Mammary epithelial cell (primary cell): ENCODE measurements at regions not wholly inside any gene's neighbourhood (a gene's known extent, or its start where the extent isn't known, plus 50 kb on each side); places are given as distances from the start of the nearest gene placed in this dataset.
"Not testable (repeated sequence)": the region's sequence is repeated elsewhere in the genome, so short reads cannot be mapped to it uniquely, and the experiment has no call there.

Experiments
- EZH2 ChIP-seq: IDR thresholded peaks from 2 replicates; pipeline ENCODE4 v1.6.1; 2012; ENCODE audit warnings: low read length, inconsistent platforms, borderline replicate concordance
- TF ChIP-seq, protein P1 (sequence below), 2 donors: IDR thresholded peaks in 1 of 2; conservative IDR thresholded peaks in 1 of 2; 2 replicates each; pipeline ENCODE4 v1.5.1; 2011 to 2012; ENCODE audit warnings: inconsistent platforms in 2 of 2, low read length in 2 of 2, mild to moderate bottlenecking in 2 of 2, control low read depth in 1 of 2, low read depth in 1 of 2; ENCODE audit not compliant: insufficient read depth in 1 of 2; ENCODE audit errors: extremely low read depth in 1 of 2

DNA sequence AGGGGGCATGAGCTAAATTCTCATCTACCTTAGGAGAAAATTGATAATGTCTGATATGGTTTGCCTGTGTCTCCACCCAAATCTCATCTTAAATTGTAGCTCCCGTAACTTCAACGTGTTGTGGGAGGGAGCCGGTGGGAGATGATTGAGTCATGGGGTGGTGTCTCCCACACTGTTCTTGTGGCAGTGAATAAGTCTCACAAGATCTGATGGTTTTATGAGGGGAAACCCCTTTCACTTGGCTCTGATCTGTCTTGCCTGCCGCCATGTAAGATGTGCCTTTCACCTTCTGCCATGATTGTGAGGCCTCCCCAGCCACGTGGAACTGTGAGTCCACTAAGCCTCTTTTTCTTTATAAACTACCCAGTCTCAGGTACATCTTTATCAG is 142.1 kb upstream of the ERG start:
- TF ChIP-seq, protein P1, sequence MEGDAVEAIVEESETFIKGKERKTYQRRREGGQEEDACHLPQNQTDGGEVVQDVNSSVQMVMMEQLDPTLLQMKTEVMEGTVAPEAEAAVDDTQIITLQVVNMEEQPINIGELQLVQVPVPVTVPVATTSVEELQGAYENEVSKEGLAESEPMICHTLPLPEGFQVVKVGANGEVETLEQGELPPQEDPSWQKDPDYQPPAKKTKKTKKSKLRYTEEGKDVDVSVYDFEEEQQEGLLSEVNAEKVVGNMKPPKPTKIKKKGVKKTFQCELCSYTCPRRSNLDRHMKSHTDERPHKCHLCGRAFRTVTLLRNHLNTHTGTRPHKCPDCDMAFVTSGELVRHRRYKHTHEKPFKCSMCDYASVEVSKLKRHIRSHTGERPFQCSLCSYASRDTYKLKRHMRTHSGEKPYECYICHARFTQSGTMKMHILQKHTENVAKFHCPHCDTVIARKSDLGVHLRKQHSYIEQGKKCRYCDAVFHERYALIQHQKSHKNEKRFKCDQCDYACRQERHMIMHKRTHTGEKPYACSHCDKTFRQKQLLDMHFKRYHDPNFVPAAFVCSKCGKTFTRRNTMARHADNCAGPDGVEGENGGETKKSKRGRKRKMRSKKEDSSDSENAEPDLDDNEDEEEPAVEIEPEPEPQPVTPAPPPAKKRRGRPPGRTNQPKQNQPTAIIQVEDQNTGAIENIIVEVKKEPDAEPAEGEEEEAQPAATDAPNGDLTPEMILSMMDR (conservative IDR thresholded peaks at IDR 0.05 in 1 of 2, IDR thresholded peaks at IDR 0.05 in 1 of 2; ENCODE audit: extremely low read depth in 1 of 2, insufficient read depth in 1 of 2, low read depth in 1 of 2, low read length in 2 of 2): not testable (repeated sequence)
- TF ChIP-seq EZH2: not testable (repeated sequence)
